22Rv1 (cell line): ENCODE measurements at regions not wholly inside any gene's neighbourhood (a gene's known extent, or its start where the extent isn't known, plus 50 kb on each side); places are given as distances from the start of the nearest gene placed in this dataset.

ENCODE experiments used
- CTCF ChIP-seq: fragments of 450-650 bp; IDR thresholded peaks from 2 replicates; pipeline ENCODE4 v1.5.1; 2017; ENCODE audit warnings: mild to moderate bottlenecking
- ZFX ChIP-seq: fragments of 450-650 bp; IDR thresholded peaks from 2 replicates; pipeline ENCODE4 v1.6.1; 2017; ENCODE audit warnings: antibody characterized with exemption, borderline replicate concordance

GRCh38 chr2:215705771-215706361 is 270.0 kb upstream of the FN1 start:
- no peak for TF ChIP-seq CTCF
- no peak for TF ChIP-seq ZFX
